Coronary artery (tissue), 2 donors: ENCODE measurements at regions not wholly inside any gene's neighbourhood (a gene's known extent, or its start where the extent isn't known, plus 50 kb on each side); places are given as distances from the start of the nearest gene placed in this dataset.
"Not testable (repeated sequence)": the region's sequence is repeated elsewhere in the genome, so short reads cannot be mapped to it uniquely, and the experiment has no call there.

ENCODE experiments used
- DNase-seq: peaks from one replicate; pipeline ENCODE4 v3.0.0-alpha.2; 2017; ENCODE audit warnings: low spot score
- H3K27ac ChIP-seq, 2 donors: fragments of 200-600 bp; sonication (generic); one replicate each; pipeline ENCODE4 v1.5.1; 2016 to 2019
- H3K4me3 ChIP-seq: fragments of 200-600 bp; sonication (generic); 2 replicates; pipeline ENCODE4 v1.5.1; 2016; ENCODE audit warnings: mild to moderate bottlenecking, moderate library complexity
- TF ChIP-seq, protein P1 (sequence below): fragments of 200-600 bp; sonication (generic); IDR thresholded peaks from one replicate; pipeline ENCODE4 v1.5.1; 2019; ENCODE audit warnings: antibody characterized with exemption

DNA sequence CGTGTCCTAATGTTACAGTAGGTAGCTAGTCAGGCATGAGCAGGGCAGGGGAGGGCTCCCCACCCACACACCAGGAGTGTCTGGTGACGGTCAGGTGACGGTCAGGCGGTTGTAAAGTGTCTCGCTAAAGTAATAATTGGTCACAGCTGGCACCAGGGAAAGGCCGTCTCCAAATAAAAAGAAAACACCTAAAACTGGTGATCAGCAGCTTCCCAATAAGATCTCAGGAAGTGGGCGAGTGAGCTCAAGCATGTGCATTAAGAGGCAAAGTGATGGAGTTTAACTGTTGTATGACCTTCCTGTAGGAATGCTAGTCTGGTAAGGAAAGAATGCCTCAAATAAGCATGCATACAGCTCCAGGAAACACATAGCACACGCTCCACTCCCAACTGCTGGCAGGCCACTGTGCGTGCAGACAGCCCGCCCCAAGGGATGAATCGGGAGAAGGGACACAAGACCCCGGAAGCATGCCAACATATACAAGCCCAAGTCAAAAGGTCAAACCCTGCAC lies 177.1 kb downstream of the RNF144A start:
- TF ChIP-seq, protein P1, sequence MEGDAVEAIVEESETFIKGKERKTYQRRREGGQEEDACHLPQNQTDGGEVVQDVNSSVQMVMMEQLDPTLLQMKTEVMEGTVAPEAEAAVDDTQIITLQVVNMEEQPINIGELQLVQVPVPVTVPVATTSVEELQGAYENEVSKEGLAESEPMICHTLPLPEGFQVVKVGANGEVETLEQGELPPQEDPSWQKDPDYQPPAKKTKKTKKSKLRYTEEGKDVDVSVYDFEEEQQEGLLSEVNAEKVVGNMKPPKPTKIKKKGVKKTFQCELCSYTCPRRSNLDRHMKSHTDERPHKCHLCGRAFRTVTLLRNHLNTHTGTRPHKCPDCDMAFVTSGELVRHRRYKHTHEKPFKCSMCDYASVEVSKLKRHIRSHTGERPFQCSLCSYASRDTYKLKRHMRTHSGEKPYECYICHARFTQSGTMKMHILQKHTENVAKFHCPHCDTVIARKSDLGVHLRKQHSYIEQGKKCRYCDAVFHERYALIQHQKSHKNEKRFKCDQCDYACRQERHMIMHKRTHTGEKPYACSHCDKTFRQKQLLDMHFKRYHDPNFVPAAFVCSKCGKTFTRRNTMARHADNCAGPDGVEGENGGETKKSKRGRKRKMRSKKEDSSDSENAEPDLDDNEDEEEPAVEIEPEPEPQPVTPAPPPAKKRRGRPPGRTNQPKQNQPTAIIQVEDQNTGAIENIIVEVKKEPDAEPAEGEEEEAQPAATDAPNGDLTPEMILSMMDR: no peak
- Histone ChIP-seq H3K27ac (no peak overlapping the region), H3K4me3 (no peak overlapping the region)
- DNase-seq: no peak

DNA sequence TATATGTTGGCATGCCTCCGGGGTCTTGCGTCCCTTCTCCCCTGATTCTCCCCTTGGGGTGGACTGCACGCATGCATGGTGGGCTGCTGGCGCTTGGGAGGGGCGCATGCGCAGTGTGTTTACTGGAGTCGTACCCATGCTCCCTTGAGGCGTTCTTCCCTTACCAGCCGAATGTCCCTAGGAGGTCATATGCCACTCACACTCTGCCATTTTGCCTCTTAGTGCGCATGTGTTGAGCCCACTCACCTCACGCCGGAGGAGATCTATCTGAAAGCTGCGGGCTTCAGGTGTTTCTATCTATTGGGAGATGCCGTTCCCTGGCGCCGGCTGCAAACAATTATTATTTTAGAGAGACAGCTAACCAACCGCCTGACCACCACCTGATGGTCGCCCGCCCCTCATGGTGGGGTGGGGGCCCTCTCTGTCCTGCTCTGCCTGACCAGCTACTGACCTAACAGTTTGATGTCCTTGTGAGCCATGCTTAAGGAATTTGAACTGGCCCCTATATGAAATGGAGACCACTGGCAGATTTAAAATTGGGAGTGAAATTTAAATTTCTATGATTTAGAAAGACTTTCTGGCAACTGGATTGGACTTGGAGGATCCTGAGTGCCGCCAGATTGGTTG lies 179.6 kb downstream of the RNF144A start:
- TF ChIP-seq, protein P1: no peak
- no peak for DNase-seq
- Histone ChIP-seq H3K4me3 (no peak overlapping the region), H3K27ac (no peak overlapping the region)

DNA sequence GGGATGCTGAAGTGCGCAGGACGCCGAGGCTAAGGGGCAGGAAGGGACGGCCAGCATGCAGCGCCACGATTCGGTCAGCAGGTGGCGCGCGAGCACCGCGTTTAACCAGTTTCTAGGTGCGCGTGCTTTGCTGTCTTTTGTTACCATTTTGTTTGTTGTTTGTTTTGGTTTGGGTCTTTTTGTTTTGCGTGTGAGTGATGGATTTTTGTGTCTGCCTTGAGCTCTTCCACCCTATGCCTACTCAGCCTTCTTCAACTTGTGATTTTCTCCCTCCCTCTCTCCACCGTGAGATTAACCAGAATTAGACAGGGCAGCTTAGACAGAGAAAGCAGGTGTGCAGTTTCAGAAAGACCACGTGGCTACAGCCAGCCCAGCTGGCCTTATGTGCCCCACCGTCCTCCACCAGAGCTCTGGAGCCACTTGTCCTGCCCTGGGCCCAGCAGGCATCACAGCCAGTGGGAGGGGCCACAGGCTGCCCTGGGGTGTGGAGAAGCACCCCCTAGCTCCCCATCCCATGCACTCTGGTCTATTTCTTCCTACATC lies 180.2 kb downstream of the RNF144A start:
- TF ChIP-seq, protein P1: peak; percentile 90
- DNase-seq: no peak
- Histone ChIP-seq H3K27ac (no peak overlapping the region), H3K4me3 (peak overlapping the region; percentile 40)

DNA sequence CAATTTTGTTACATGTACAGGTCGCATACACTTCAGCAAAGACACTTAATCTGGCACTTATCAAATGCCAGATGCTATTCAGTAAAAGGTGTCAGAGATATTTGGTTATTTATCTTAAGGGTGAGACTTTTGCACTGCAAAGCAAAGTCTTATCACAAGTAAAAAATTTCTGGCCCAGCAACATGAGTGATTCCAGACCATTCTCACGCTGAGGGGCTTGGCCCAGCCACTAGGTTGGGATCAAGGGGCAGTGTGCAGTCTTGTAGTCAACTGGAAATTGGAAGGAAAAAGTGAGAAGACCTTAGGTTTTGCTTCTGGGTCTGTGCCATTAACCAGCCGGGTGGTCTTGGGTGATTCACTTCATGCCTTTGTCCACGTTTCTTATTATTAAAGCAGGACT lies 181.6 kb downstream of the RNF144A start:
- TF ChIP-seq, protein P1: no peak
- DNase-seq: no peak
- Histone ChIP-seq H3K27ac (no peak overlapping the region), H3K4me3 (no peak overlapping the region)

DNA sequence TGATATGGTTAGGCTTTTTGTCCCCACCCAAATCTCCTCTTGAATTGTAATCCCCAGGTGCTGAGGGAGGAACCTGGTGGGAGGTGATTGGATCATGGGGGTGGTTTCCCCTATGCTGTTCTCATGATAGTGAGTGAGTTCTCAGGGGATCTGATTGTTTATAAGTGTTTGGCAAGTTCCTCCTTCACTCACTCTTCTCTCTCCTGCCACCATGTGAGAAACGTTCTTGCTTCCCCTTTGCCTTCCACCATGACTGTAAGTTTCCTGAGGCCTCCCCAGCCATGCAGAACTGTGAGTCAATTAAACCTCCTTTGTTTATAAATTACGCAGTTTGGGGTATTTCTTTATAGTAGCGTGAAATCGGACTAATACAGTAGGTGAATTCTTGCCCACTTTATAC lies 182.5 kb downstream of the RNF144A start:
- H3K27ac ChIP-seq, H3K4me3 ChIP-seq, DNase-seq: not testable (repeated sequence)

DNA sequence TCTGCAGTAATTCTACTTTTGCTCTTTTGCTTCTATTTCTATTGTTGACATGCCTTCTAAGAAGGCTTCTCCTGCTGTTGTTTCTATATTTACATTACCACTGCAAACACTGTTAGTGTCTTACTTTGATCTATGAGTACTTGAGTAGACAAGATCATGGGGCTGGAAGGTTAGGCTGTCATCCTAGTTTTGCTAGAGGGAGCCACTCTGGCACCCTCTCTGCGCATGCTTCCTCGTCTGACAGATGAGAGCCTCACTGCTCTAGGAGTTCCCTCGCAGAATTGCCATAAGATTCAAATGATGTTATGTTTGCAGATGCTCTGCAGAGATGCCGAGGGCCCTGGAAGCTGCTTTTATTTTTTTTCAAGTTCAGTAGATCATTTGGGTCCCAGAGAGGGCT lies 185.6 kb downstream of the RNF144A start:
- TF ChIP-seq, protein P1: no peak
- H3K27ac ChIP-seq: no peak overlapping the region
- DNase-seq: no peak
- no peak overlapping the region for H3K4me3 ChIP-seq

DNA sequence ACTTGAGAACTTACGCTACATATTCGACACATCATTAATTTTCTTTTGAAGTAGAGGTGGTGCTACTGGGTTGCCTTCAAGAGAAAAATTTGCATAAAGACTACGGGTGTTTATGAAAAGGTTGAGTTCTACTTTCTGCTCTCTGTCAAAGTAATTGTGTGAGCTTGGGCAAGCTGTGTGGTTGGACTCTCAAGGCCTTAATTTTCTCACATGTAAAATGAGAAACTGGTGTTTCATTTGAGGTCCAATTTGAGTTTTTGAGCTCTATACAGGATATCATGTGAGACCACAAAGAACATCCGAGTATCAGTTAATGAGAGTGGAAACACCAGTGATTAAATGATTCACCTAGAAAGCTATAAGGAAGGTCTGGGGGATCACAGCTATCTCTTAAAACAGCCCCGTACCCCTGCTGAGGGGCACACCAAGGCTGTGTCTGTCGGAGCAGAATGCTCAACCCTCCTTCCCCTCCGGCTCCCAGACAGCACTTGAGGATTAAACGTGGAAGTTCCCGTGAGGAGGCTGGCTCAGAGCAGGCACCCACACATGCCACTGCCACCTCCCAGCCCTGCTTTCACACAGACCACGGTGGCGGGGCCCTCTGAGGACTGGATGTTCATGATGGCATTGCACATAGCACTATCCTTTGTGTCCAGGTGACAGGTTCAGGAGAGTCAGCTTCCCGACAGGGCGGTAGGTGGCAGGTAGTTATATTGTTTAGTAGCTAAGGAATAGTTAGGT lies 191.8 kb downstream of the RNF144A start:
- no peak for DNase-seq
- no peak overlapping the region for H3K27ac ChIP-seq

More for the DNA sequence above, 191.8 kb downstream of the RNF144A start:
- TF ChIP-seq, protein P1: no peak
- H3K4me3 ChIP-seq: no peak overlapping the region
